Prostate gland (tissue), 2 donors: ENCODE measurements at regions not wholly inside any gene's neighbourhood (a gene's known extent, or its start where the extent isn't known, plus 50 kb on each side); places are given as distances from the start of the nearest gene placed in this dataset.

Experiments
- POLR2A ChIP-seq: fragments of 450-650 bp; IDR thresholded peaks from one replicate; pipeline ENCODE4 v1.6.1; 2016; ENCODE audit warnings: antibody characterized with exemption, mild to moderate bottlenecking
- POLR2AphosphoS5 ChIP-seq: sonication (generic); formaldehyde crosslinking; IDR thresholded peaks from one replicate; pipeline ENCODE4 v1.6.1; 2017; ENCODE audit warnings: antibody characterized with exemption
- TF ChIP-seq, protein P1 (sequence below), 4 experiments: fragments of 200-600 bp in 2 of 4; fragments of 450-650 bp in 2 of 4; sonication (generic) in 2 of 4; IDR thresholded peaks; 1 replicate in 3 of 4; 2 replicates in 1 of 4; pipeline ENCODE4 v1.5.1; 2016 to 2019; ENCODE audit warnings: antibody characterized with exemption in 4 of 4, mild to moderate bottlenecking in 2 of 4, moderate library complexity in 2 of 4

DNA sequence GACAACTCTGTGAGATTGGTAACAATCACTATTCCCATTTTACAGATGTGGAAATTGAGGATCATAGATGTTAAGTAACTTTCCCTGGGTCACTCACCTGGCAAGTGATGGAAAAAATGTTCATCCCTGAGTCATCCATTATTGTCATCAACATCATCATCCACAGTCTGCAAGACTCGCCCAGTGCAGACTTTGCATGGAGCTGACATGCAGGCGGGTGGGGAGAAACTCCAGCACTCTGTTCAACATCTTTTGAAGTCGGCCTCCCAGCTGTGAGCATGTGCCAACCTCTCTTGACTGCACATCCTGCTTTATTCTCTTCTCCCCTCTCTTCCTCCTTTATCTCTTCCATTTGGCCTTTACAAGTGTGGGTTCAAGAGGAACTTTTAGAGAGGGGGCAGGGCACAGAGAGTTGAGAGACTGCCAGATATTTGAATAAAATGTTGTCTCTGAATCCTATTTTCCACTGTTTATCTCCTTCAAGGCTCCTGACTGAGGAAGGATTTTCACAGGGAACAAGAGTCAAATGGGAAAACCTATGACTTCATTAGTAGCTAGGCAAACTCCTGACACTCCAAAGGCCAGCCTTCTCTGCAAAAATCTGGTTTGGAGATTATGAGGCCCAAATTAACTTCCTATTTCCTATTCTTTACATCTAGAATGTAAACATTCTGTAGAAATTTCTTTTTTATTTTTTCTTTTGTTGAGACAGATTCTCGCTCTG is 283.7 kb upstream of the PODXL start:
- TF ChIP-seq, protein P1, sequence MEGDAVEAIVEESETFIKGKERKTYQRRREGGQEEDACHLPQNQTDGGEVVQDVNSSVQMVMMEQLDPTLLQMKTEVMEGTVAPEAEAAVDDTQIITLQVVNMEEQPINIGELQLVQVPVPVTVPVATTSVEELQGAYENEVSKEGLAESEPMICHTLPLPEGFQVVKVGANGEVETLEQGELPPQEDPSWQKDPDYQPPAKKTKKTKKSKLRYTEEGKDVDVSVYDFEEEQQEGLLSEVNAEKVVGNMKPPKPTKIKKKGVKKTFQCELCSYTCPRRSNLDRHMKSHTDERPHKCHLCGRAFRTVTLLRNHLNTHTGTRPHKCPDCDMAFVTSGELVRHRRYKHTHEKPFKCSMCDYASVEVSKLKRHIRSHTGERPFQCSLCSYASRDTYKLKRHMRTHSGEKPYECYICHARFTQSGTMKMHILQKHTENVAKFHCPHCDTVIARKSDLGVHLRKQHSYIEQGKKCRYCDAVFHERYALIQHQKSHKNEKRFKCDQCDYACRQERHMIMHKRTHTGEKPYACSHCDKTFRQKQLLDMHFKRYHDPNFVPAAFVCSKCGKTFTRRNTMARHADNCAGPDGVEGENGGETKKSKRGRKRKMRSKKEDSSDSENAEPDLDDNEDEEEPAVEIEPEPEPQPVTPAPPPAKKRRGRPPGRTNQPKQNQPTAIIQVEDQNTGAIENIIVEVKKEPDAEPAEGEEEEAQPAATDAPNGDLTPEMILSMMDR (IDR thresholded peaks at IDR 0.05) = no peak
- TF ChIP-seq POLR2A (no peak), POLR2AphosphoS5 (no peak)
